Neural progenitor cell (in vitro differentiated cells): ENCODE measurements at regions not wholly inside any gene's neighbourhood (a gene's known extent, or its start where the extent isn't known, plus 50 kb on each side); places are given as distances from the start of the nearest gene placed in this dataset.

Experiments used
- DNase-seq: peaks from one replicate; pipeline ENCODE4 v3.0.0-alpha.2; 2016; ENCODE audit warnings: low spot score
- H2AFZ ChIP-seq: fragments of 200-600 bp; sonication (generic); replicated peaks from 2 replicates; pipeline ENCODE4 v1.6.1; 2016; ENCODE audit warnings: antibody characterized with exemption
- H3F3A ChIP-seq: fragments of 200-600 bp; sonication (generic); 2 replicates; pipeline ENCODE4 v1.6.1; 2016; ENCODE audit warnings: antibody characterized with exemption, low read depth
- H3K27ac ChIP-seq: fragments of 200-600 bp; sonication (generic); 2 replicates; pipeline ENCODE4 v1.5.1; 2016; ENCODE audit warnings: mild to moderate bottlenecking
- H3K27me3 ChIP-seq: fragments of 200-600 bp; sonication (generic); 2 replicates; pipeline ENCODE4 v1.6.1; 2016; ENCODE audit warnings: mild to moderate bottlenecking, moderate library complexity
- H3K36me3 ChIP-seq: fragments of 200-600 bp; sonication (generic); 2 replicates; pipeline ENCODE4 v1.5.1; 2016
- H3K4me1 ChIP-seq: fragments of 200-600 bp; sonication (generic); 2 replicates; pipeline ENCODE4 v1.6.1; 2016; ENCODE audit warnings: mixed run types
- H3K4me2 ChIP-seq: fragments of 200-600 bp; sonication (generic); 2 replicates; pipeline ENCODE4 v1.6.1; 2016
- H3K4me3 ChIP-seq: fragments of 200-600 bp; sonication (generic); 2 replicates; pipeline ENCODE4 v1.5.1; 2016
- H3K79me2 ChIP-seq: fragments of 200-600 bp; sonication (generic); 2 replicates; pipeline ENCODE4 v1.6.1; 2016; ENCODE audit warnings: low read depth
- H3K9ac ChIP-seq: fragments of 200-600 bp; sonication (generic); 2 replicates; pipeline ENCODE4 v1.6.1; 2016
- H3K9me3 ChIP-seq: fragments of 200-600 bp; sonication (generic); 2 replicates; pipeline ENCODE4 v1.5.1; 2016; ENCODE audit warnings: low read depth
- H4K20me1 ChIP-seq: fragments of 200-600 bp; sonication (generic); 2 replicates; pipeline ENCODE4 v1.6.1; 2016; ENCODE audit warnings: low read depth
- H3K27ac Mint-ChIP-seq: 3 replicates; pipeline ENCODE4 v1.8.0; 2021; ENCODE audit warnings: mixed read lengths
- H3K27me3 Mint-ChIP-seq: 2 replicates; pipeline ENCODE4 v1.8.0; 2022; ENCODE audit warnings: low read depth, mild to moderate bottlenecking, inconsistent platforms, moderate library complexity, mixed read lengths; ENCODE audit not compliant: insufficient read depth
- H3K36me3 Mint-ChIP-seq: 3 replicates; pipeline ENCODE4 v1.8.0; 2021; ENCODE audit warnings: mixed read lengths
- H3K4me1 Mint-ChIP-seq: 3 replicates; pipeline ENCODE4 v1.8.0; 2021; ENCODE audit warnings: mixed read lengths
- H3K4me3 Mint-ChIP-seq: 3 replicates; pipeline ENCODE4 v1.8.0; 2021; ENCODE audit warnings: mild to moderate bottlenecking, moderate library complexity, mixed read lengths
- H3K9me3 Mint-ChIP-seq: 3 replicates; pipeline ENCODE4 v1.8.0; 2020; ENCODE audit warnings: mixed read lengths
- CTCF ChIP-seq: fragments of 200-600 bp; sonication (generic); IDR thresholded peaks from 2 replicates; pipeline ENCODE4 v1.5.1; 2017; ENCODE audit warnings: antibody characterized with exemption, mild to moderate bottlenecking
- EZH2 ChIP-seq: fragments of 200-600 bp; sonication (generic); IDR thresholded peaks from 2 replicates; pipeline ENCODE4 v1.6.1; 2017; ENCODE audit warnings: antibody characterized with exemption, mild to moderate bottlenecking, moderate library complexity
- EZH2phosphoT487 ChIP-seq: fragments of 200-600 bp; sonication (generic); IDR thresholded peaks from 2 replicates; pipeline ENCODE4 v1.6.1; 2017; ENCODE audit warnings: antibody characterized with exemption

- Mint-ChIP-seq H3K27ac (no peak overlapping the region), H3K4me3 (no peak overlapping the region)
- H3K9ac ChIP-seq: no peak overlapping the region
These were observed 124.6 kb upstream of the ZEB2 start for GRCh38 chr2:144644549-144644948.

GRCh38 chr2:144643537-144644336 lies 123.8 kb upstream of the ZEB2 start:
- no peak for DNase-seq
- no peaks in the 10 kb centered on the region for H3K36me3 ChIP-seq
- Mint-ChIP-seq H3K4me1 (peaks cover 5% of the 10 kb centered on the region), H3K36me3 (no peaks in the 10 kb centered on the region), H3K9me3 (peaks cover 4% of the 10 kb centered on the region), H3K4me3 (no peak overlapping the region), H3K27ac (no peak overlapping the region), H3K27me3 (peaks cover 3% of the 10 kb centered on the region)
- H3K79me2 ChIP-seq: no peaks in the 10 kb centered on the region
- H4K20me1 ChIP-seq: no peaks in the 10 kb centered on the region
- H3F3A ChIP-seq: no peaks in the 10 kb centered on the region
- no peaks in the 10 kb centered on the region for H3K27me3 ChIP-seq
- TF ChIP-seq EZH2phosphoT487 (no peak), EZH2 (no peak), CTCF (no peak)
- no peak overlapping the region for H3K9ac ChIP-seq
- no peak overlapping the region for H3K4me2 ChIP-seq
- H2AFZ ChIP-seq: no peak overlapping the region
- H3K27ac ChIP-seq: no peak overlapping the region
- no peaks in the 10 kb centered on the region for H3K9me3 ChIP-seq
- no peak overlapping the region for H3K4me3 ChIP-seq
- H3K4me1 ChIP-seq: peaks cover 9% of the 10 kb centered on the region

More at GRCh38 chr2:144644549-144644948, 124.6 kb upstream of the ZEB2 start:
- Histone ChIP-seq H4K20me1 (no peaks in the 10 kb centered on the region), H3K4me3 (no peak overlapping the region), H3K4me1 (peaks cover 17% of the 10 kb centered on the region), H3K79me2 (no peaks in the 10 kb centered on the region), H3K27ac (no peak overlapping the region), H2AFZ (no peak overlapping the region), H3K36me3 (no peaks in the 10 kb centered on the region), H3K27me3 (no peaks in the 10 kb centered on the region), H3K9me3 (no peaks in the 10 kb centered on the region), H3K4me2 (no peak overlapping the region), H3F3A (no peaks in the 10 kb centered on the region)
- Mint-ChIP-seq H3K9me3 (no peaks in the 10 kb centered on the region), H3K4me1 (peaks cover 13% of the 10 kb centered on the region), H3K27me3 (peaks cover 5% of the 10 kb centered on the region), H3K36me3 (no peaks in the 10 kb centered on the region)
- TF ChIP-seq EZH2phosphoT487 (no peak), EZH2 (no peak), CTCF (no peak)
- DNase-seq: no peak

GRCh38 chr2:144642856-144643255 lies 122.9 kb upstream of the ZEB2 start:
- H3K9ac ChIP-seq: no peak overlapping the region
- Mint-ChIP-seq H3K36me3 (no peaks in the 10 kb centered on the region), H3K4me1 (peaks cover 4% of the 10 kb centered on the region), H3K27ac (no peak overlapping the region), H3K4me3 (no peak overlapping the region), H3K27me3 (peaks cover 4% of the 10 kb centered on the region), H3K9me3 (peaks cover 4% of the 10 kb centered on the region)
- no peaks in the 10 kb centered on the region for H4K20me1 ChIP-seq
- H3K4me3 ChIP-seq: no peak overlapping the region
- no peak overlapping the region for H2AFZ ChIP-seq
- TF ChIP-seq EZH2: no peak
- TF ChIP-seq CTCF: no peak
- TF ChIP-seq EZH2phosphoT487: no peak
- peaks cover 6% of the 10 kb centered on the region for H3K4me1 ChIP-seq
- H3K79me2 ChIP-seq: no peaks in the 10 kb centered on the region
- H3K27me3 ChIP-seq: no peaks in the 10 kb centered on the region
- H3F3A ChIP-seq: no peaks in the 10 kb centered on the region
- H3K9me3 ChIP-seq: no peaks in the 10 kb centered on the region
- no peak overlapping the region for H3K27ac ChIP-seq
- no peak for DNase-seq
- H3K4me2 ChIP-seq: no peak overlapping the region
- no peaks in the 10 kb centered on the region for H3K36me3 ChIP-seq
